ENCODE measurements at regions not wholly inside any gene's neighbourhood (a gene's known extent, or its start where the extent isn't known, plus 50 kb on each side); places are given as distances from the start of the nearest gene placed in this dataset.

DNA sequence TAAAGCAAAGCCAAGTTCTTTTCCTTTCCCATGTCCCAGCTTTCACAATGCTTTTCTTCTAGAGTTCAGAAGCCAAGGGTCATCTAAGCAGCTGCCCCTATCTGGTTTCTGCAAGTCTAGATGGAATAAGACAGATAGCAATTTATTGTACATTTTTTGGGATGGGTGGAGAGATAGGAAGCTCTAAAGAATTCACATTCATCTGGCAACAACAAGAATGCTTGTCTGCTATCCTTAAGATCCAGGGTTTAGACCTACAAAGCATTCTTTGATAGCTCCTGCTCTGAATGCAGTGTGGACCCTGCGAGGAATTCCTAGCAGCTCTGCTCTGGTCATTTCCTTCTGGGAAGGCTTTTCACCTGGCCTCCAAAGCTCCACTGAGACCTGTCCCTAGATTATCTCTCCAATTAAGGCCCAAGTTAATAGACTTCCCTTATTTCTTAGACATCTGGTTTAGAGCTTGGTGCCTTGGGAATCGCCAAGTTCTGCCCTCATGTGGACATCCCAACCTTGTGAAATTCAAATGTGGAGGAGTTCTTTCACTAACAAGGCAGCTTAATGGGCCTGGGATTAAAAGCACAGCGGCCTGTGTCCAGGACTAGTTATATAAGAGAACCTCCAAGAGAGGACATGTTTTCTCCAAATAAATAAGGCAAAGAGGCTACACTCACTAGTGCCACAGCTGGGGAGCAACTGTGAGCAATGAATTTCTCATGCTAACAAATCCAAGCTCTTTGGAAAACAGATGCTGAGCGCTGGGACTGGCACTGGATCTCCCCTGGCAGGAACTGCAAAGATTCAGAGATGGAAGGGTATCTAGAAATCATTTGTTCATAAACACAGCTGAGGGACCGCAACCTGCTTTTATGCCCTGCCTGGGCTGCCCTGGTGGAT is 384.5 kb upstream of the DDHD1 start:
- no peak for DNase-seq (ENCODE audit: extremely low read depth in 1 of 11, low read depth in 9 of 11, low spot score in 4 of 11)

DNA sequence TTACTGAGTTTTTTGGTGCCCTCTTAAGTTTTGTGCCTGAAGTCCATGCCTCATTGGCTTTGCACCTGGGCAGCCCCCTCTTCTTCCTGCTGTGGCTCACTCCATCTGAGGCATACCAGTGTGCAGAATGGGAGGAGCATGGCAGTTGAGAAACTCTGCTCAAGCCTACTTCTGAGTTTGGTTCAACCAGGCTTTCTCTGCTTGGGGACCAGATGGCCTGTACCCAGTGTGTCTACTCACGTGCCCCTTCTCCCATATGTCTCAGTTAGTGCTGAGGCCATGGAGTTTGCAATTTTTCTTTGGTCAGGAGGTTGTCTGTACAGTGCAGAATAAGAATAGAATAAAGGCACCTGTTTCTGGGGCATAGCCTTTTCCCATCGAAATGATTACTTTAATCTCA is 383.3 kb upstream of the DDHD1 start:
- no peak for DNase-seq (ENCODE audit: extremely low read depth in 1 of 11, low read depth in 9 of 11, low spot score in 4 of 11)

GRCh38 chr14:53534841-53535240 is 381.7 kb upstream of the DDHD1 start:
- no peak for DNase-seq (ENCODE audit: extremely low read depth in 1 of 11, low read depth in 9 of 11, low spot score in 4 of 11)

- DNase-seq (ENCODE audit: extremely low read depth in 1 of 11, low read depth in 9 of 11, low spot score in 4 of 11), result no peak
Observed at GRCh38 chr14:53533384-53533970, 380.4 kb upstream of the DDHD1 start.

- no peak for DNase-seq (ENCODE audit: extremely low read depth in 1 of 11, low read depth in 9 of 11, low spot score in 4 of 11)
Observed at GRCh38 chr14:53532853-53533252, 379.7 kb upstream of the DDHD1 start.

GRCh38 chr14:53531730-53532129 is 378.6 kb upstream of the DDHD1 start:
- DNase-seq (ENCODE audit: extremely low read depth in 1 of 11, low read depth in 9 of 11, low spot score in 4 of 11), result no peak

GRCh38 chr14:53531156-53531555 is 378.0 kb upstream of the DDHD1 start:
- no peak for DNase-seq (ENCODE audit: extremely low read depth in 1 of 11, low read depth in 9 of 11, low spot score in 4 of 11)

DNA sequence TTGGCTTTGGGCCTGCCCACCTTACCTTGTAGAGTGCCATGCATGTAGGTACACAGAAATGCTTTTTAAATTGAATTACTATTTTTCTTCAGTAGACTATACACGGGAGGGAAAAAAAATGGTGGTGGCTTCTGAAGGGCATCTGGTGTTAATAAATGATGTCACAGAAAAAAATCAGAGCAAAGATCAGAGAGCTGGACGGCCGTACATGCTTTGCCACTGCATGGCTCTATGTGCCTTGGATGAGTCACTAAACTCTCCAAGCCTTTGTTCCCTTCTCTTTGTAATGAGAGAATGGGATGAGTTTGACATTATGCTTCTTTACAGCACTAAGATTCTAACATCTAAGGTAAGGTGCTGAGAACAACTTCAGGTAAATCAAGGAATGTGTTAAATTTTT is 376.4 kb upstream of the DDHD1 start:
- DNase-seq (ENCODE audit: extremely low read depth in 1 of 11, low read depth in 9 of 11, low spot score in 4 of 11), result no peak

DNA sequence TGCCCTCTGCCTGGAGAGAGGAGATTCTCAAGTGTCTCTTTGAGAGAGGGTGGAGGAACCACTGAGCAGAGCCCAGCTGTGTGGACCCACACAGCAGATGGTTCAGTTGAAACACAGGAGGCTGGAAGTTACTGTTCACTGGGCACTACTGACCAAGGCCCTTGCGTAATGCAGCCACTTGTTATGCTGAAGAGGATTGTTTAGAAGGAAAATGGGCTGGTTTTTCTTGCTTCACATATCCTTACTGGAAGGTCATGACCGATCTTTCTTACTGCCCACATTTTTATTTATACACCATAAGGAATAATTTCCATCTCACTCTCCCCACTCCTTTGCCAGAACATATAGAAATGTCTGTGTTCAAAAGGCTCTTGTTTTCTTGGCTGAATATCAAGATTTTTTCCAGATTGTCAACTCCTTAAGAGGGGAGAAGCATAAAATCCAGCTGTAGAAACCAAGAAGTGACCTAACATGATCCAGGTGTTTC is 375.1 kb upstream of the DDHD1 start:
- DNase-seq (ENCODE audit: extremely low read depth in 1 of 11, low read depth in 9 of 11, low spot score in 4 of 11), result no peak

DNA sequence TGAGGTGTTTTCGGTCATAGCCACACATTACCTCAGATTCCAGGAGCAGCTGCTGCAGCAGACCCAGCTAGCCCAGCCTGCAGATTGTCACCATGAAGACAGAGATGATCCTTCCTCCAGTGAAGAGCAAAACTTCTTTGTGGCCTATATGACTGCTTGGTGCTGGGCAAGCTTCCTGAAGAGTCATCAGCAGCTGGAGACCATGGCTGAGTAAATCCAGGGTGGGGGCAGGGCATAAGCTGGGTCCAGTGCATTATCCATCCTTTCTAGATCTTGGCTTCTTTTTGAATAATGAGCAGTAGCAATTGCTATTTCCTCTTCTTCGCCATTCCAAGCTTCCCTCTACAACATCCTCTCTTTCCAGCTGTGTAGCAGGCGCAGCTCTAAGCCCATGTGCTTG is 373.1 kb upstream of the DDHD1 start:
- no peak for DNase-seq (ENCODE audit: extremely low read depth in 1 of 11, low read depth in 9 of 11, low spot score in 4 of 11)

DNA sequence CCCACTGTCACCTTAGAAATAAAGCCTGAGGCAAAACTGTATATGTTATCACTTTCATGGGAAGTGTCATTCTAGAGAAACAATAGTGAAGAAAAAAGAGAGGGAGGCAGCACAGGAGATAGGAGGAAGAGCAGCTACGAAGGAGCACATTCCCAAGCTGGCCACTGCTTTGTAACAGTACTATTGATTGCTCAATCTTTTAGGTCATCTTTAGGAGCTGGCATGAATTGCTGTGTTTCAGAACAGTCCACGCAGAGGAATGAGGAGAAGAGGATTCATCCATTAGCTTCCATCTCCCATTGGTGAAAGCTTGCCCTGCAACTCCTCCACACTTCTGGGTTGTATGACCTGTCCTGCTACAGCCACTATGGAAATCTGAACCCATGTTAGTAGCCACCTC is 372.5 kb upstream of the DDHD1 start:
- no peak for DNase-seq (ENCODE audit: extremely low read depth in 1 of 11, low read depth in 9 of 11, low spot score in 4 of 11)

DNA sequence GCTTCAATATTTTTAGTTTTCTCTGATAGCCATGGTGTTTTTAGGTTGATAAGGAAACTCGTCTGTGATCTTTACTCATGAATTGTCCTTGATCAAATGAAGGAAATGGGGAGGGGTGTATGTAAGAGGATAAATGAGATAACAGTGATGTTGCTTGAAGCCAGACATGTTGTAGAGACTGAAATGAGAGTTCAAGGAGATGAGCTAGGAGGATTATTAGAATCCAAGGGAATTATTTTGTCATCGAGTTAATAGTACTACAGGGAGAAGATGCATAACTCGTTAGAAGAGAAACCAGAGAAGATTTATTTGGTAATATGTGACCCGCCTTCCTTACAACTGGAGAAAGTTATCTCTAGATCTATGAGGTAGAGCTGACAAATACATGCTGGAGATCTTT is 371.3 kb upstream of the DDHD1 start:
- no peak for DNase-seq (ENCODE audit: extremely low read depth in 1 of 11, low read depth in 9 of 11, low spot score in 4 of 11)

GRCh38 chr14:53523226-53523625 is 370.1 kb upstream of the DDHD1 start:
- no peak for DNase-seq (ENCODE audit: extremely low read depth in 1 of 11, low read depth in 9 of 11, low spot score in 4 of 11)

DNA sequence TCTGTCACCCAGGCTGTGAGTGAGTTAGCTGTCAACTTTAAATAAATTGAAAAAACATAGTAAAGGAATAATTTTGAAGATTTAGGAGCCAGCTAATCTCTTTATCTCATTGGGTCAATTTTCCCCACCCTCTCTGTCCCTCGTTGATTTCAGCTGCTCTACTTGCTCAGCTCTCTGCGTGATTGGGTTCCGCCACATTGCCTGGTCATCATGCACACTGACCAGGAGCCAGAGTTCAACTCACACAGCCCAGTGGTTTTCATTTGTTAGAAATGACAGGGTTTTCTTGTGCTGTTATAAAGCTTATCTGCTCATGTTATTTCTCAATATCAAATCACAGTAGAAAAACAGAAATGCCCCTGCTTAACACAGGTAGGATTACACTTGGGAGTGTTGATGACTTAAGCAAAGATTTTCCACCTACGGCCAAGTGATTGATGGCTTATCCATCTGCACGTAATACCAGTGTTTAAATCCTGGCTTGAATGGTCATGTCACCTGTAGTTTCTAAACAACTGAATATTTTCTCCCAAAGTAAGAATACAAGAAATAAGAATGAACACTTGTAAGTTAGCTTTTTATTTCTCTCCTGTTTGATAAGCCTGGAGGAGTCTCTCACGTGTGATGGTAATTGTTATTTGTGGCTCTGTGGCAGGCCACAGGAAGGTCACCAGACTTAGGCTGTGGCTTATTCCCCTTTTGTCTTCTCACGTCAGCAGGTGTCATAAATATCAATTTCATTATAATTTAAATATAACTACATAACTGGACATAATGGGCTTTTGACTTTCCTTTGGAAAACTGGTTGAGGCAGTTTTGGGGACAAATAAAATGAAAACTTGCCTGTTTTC is 367.2 kb upstream of the DDHD1 start:
- DNase-seq (ENCODE audit: extremely low read depth in 1 of 11, low read depth in 9 of 11, low spot score in 4 of 11), result peak in 1 of 11 donors; percentile 45

- DNase-seq (ENCODE audit: extremely low read depth in 1 of 11, low read depth in 9 of 11, low spot score in 4 of 11), result no peak
Observed at GRCh38 chr14:53519137-53519536, 366.0 kb upstream of the DDHD1 start.

GRCh38 chr14:53517270-53517960 is 364.3 kb upstream of the DDHD1 start:
- DNase-seq (ENCODE audit: extremely low read depth in 1 of 11, low read depth in 9 of 11, low spot score in 4 of 11), result no peak

- DNase-seq (ENCODE audit: extremely low read depth in 1 of 11, low read depth in 9 of 11, low spot score in 4 of 11), result no peak
Observed at GRCh38 chr14:53516261-53516774, 363.2 kb upstream of the DDHD1 start.

DNA sequence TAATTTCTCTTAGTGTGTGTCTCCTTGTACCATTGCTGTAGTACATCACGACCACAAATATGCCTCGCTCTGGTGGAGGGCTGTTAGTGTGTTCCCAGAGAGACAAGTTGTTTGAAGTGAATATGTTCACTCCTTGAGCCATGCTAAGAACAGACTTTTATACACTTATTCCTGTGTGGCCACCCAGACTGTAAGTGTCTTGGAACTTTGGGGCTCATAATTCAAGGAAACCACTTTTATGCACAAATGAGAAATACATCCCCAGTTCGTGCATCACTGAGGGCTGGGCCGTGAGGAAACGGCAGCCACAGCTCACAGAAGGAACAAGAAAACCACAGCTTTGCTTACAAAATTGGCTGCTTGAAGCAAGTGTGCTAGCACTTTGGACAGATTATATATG is 362.2 kb upstream of the DDHD1 start:
- no peak for DNase-seq (ENCODE audit: extremely low read depth in 1 of 11, low read depth in 9 of 11, low spot score in 4 of 11)

- DNase-seq (ENCODE audit: extremely low read depth in 1 of 11, low read depth in 9 of 11, low spot score in 4 of 11), result no peak
Observed at GRCh38 chr14:53514197-53514596, 361.1 kb upstream of the DDHD1 start.
